ENCODE measurements at regions not wholly inside any gene's neighbourhood (a gene's known extent, or its start where the extent isn't known, plus 50 kb on each side); places are given as distances from the start of the nearest gene placed in this dataset.

GRCh38 chrX:27903960-27904359, 77.3 kb downstream of the DCAF8L1 start:
- no peaks in the 10 kb centered on the region for H3K27me3 Mint-ChIP-seq (ENCODE audit: low read depth)
- H3K9me3 Mint-ChIP-seq = peaks cover 14% of the 10 kb centered on the region
- no peaks in the 10 kb centered on the region for H3K36me3 Mint-ChIP-seq (ENCODE audit: low read depth)
- no peaks in the 10 kb centered on the region for H3K4me1 Mint-ChIP-seq
- no peak for TF ChIP-seq CTCF (IDR thresholded peaks at IDR 0.05; ENCODE audit: unreplicated experiment in 3 of 3)
- H3K4me3 Mint-ChIP-seq = no peak overlapping the region
- H3K27ac Mint-ChIP-seq = no peak overlapping the region

- H3K36me3 Mint-ChIP-seq (ENCODE audit: low read depth) = no peaks in the 10 kb centered on the region
- no peak for TF ChIP-seq CTCF (IDR thresholded peaks at IDR 0.05; ENCODE audit: unreplicated experiment in 3 of 3)
- peaks cover 16% of the 10 kb centered on the region for H3K9me3 Mint-ChIP-seq
- H3K4me3 Mint-ChIP-seq = no peak overlapping the region
- no peaks in the 10 kb centered on the region for H3K27me3 Mint-ChIP-seq (ENCODE audit: low read depth)
- no peak overlapping the region for H3K27ac Mint-ChIP-seq
- H3K4me1 Mint-ChIP-seq = no peaks in the 10 kb centered on the region
These were observed 86.1 kb downstream of the MAGEB10 start for GRCh38 chrX:27893871-27894270.

- Mint-ChIP-seq H3K9me3 (peaks cover 18% of the 10 kb centered on the region), H3K4me3 (no peak overlapping the region), H3K36me3 (ENCODE audit: low read depth) (no peaks in the 10 kb centered on the region), H3K27me3 (ENCODE audit: low read depth) (no peaks in the 10 kb centered on the region), H3K27ac (no peak overlapping the region), H3K4me1 (no peaks in the 10 kb centered on the region)
- TF ChIP-seq CTCF (IDR thresholded peaks at IDR 0.05; ENCODE audit: unreplicated experiment in 3 of 3) = no peak
These were observed 85.4 kb downstream of the MAGEB10 start for GRCh38 chrX:27893211-27893610.

GRCh38 chrX:27890611-27891010, 82.8 kb downstream of the MAGEB10 start:
- Mint-ChIP-seq H3K4me1 (no peaks in the 10 kb centered on the region), H3K27ac (no peak overlapping the region), H3K4me3 (no peak overlapping the region), H3K9me3 (peaks cover 17% of the 10 kb centered on the region), H3K36me3 (ENCODE audit: low read depth) (no peaks in the 10 kb centered on the region), H3K27me3 (ENCODE audit: low read depth) (no peaks in the 10 kb centered on the region)
- no peak for TF ChIP-seq CTCF (IDR thresholded peaks at IDR 0.05; ENCODE audit: unreplicated experiment in 3 of 3)

GRCh38 chrX:27889878-27890277, 82.1 kb downstream of the MAGEB10 start:
- H3K4me1 Mint-ChIP-seq = no peaks in the 10 kb centered on the region
- H3K27ac Mint-ChIP-seq = no peak overlapping the region
- no peak overlapping the region for H3K4me3 Mint-ChIP-seq
- peaks cover 17% of the 10 kb centered on the region for H3K9me3 Mint-ChIP-seq
- no peak for TF ChIP-seq CTCF (IDR thresholded peaks at IDR 0.05; ENCODE audit: unreplicated experiment in 3 of 3)
- no peaks in the 10 kb centered on the region for H3K36me3 Mint-ChIP-seq (ENCODE audit: low read depth)
- H3K27me3 Mint-ChIP-seq (ENCODE audit: low read depth) = no peaks in the 10 kb centered on the region

- Mint-ChIP-seq H3K27ac (no peak overlapping the region), H3K4me1 (no peaks in the 10 kb centered on the region), H3K36me3 (ENCODE audit: low read depth) (no peaks in the 10 kb centered on the region), H3K9me3 (peaks cover 8% of the 10 kb centered on the region), H3K27me3 (ENCODE audit: low read depth) (no peaks in the 10 kb centered on the region), H3K4me3 (no peak overlapping the region)
- TF ChIP-seq CTCF (IDR thresholded peaks at IDR 0.05; ENCODE audit: unreplicated experiment in 3 of 3) = no peak
These were observed 76.9 kb downstream of the MAGEB10 start for GRCh38 chrX:27884654-27885053.

All from nephron (organoid).